OCI-LY1 (cell line): ENCODE measurements at regions not wholly inside any gene's neighbourhood (a gene's known extent, or its start where the extent isn't known, plus 50 kb on each side); places are given as distances from the start of the nearest gene placed in this dataset.

ENCODE experiments used
- H2AFZ ChIP-seq: fragments of 200-600 bp; sonication (generic), shearing (Covaris generic); 2 replicates; pipeline ENCODE4 v1.6.0; 2014; ENCODE audit warnings: antibody characterized with exemption, mild to moderate bottlenecking, low read length
- H3F3A ChIP-seq: fragments of 200-600 bp; sonication (generic), shearing (Covaris generic); 2 replicates; pipeline ENCODE4 v1.6.0; 2014; ENCODE audit warnings: mild to moderate bottlenecking, antibody characterized with exemption, low read length, moderate library complexity; ENCODE audit not compliant: insufficient read depth
- H3K27ac ChIP-seq: fragments of 200-600 bp; sonication (generic); 2 replicates; pipeline ENCODE4 v1.5.1; 2014; ENCODE audit warnings: low read length, mixed run types, mild to moderate bottlenecking, low read depth; ENCODE audit not compliant: poor library complexity, severe bottlenecking
- H3K27me3 ChIP-seq: fragments of 200-600 bp; sonication (generic); 2 replicates; pipeline ENCODE4 v1.6.0; 2014; ENCODE audit warnings: antibody characterized with exemption, mild to moderate bottlenecking, low read length, moderate library complexity; ENCODE audit not compliant: insufficient read depth
- H3K36me3 ChIP-seq: fragments of 200-600 bp; sonication (generic); 2 replicates; pipeline ENCODE4 v1.6.1; 2014; ENCODE audit warnings: mild to moderate bottlenecking, antibody characterized with exemption, low read length, moderate library complexity, mixed read lengths; ENCODE audit not compliant: insufficient read depth
- H3K4me1 ChIP-seq: fragments of 200-600 bp; sonication (generic); 2 replicates; pipeline ENCODE4 v1.5.1; 2014; ENCODE audit warnings: mild to moderate bottlenecking, low read length, moderate library complexity; ENCODE audit not compliant: insufficient read depth, severe bottlenecking
- H3K4me2 ChIP-seq: fragments of 200-600 bp; sonication (generic), shearing (Covaris generic); 2 replicates; pipeline ENCODE4 v1.6.1; 2014; ENCODE audit warnings: low read length
- H3K4me3 ChIP-seq: fragments of 200-600 bp; sonication (generic); 2 replicates; pipeline ENCODE4 v1.5.1; 2014; ENCODE audit warnings: low read length, low read depth, mild to moderate bottlenecking, mixed read lengths; ENCODE audit not compliant: poor library complexity, severe bottlenecking
- H3K79me2 ChIP-seq: fragments of 200-600 bp; shearing (Covaris generic); 2 replicates; pipeline ENCODE4 v1.6.1; 2016; ENCODE audit warnings: mixed run types, low read length, mixed read lengths; ENCODE audit not compliant: insufficient read depth
- H3K9ac ChIP-seq: fragments of 200-600 bp; sonication (generic), shearing (Covaris generic); 2 replicates; pipeline ENCODE4 v1.6.1; 2014; ENCODE audit warnings: mild to moderate bottlenecking, low read length, mixed read lengths
- H3K9me2 ChIP-seq: fragments of 200-600 bp; sonication (generic), shearing (Covaris generic); 2 replicates; pipeline ENCODE4 v1.6.1; 2014; ENCODE audit warnings: low read depth, mild to moderate bottlenecking, low read length, mixed read lengths
- H3K9me3 ChIP-seq: fragments of 200-600 bp; shearing (Covaris generic); 2 replicates; pipeline ENCODE4 v1.6.1; 2014; ENCODE audit warnings: low read length, mixed read lengths
- H4K20me1 ChIP-seq: fragments of 200-600 bp; sonication (generic), shearing (Covaris generic); 2 replicates; pipeline ENCODE4 v1.6.0; 2016; ENCODE audit warnings: mild to moderate bottlenecking, low read length; ENCODE audit not compliant: insufficient read depth
- EZH2 ChIP-seq: fragments of 200-600 bp; sonication (generic), shearing (Covaris generic); IDR thresholded peaks from 2 replicates; pipeline ENCODE4 v1.8.0; 2017; ENCODE audit warnings: borderline replicate concordance, mixed run types, mild to moderate bottlenecking, antibody characterized with exemption, low read length, moderate library complexity, mixed read lengths
- TF ChIP-seq, protein P1 (sequence below): fragments of 200-600 bp; sonication (generic), shearing (Covaris generic); IDR thresholded peaks from 2 replicates; pipeline ENCODE4 v1.5.1; 2017; ENCODE audit warnings: mild to moderate bottlenecking, antibody characterized with exemption, low read length, moderate library complexity, mixed read lengths

DNA sequence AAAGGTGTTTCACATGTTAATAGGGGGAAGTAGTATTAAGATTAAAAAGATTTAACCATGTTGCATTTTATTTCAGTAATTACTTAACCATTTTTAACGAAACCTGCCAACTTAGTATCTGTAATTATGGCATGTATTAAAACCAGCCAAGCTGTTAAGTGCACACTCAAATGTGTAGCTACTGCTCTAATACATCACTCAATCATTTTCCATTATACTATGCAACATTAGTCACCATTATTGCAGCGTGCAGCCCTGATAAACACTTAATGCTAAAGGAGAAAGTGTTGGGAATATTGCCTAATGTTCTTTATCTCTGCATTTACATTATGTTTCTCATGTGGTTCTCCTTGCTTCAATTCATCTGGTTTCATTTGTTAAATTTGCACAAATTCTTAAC is 745.9 kb upstream of the FAM98A start:
- Histone ChIP-seq H3K4me1 (no peaks in the 10 kb centered on the region), H3K27me3 (no peaks in the 10 kb centered on the region), H3K9me3 (no peaks in the 10 kb centered on the region), H3F3A (no peaks in the 10 kb centered on the region), H2AFZ (no peak overlapping the region), H3K9me2 (no peaks in the 10 kb centered on the region), H3K4me2 (no peak overlapping the region), H4K20me1 (no peaks in the 10 kb centered on the region), H3K27ac (no peak overlapping the region), H3K79me2 (no peaks in the 10 kb centered on the region), H3K36me3 (no peaks in the 10 kb centered on the region), H3K9ac (no peak overlapping the region), H3K4me3 (no peak overlapping the region)
- TF ChIP-seq, protein P1, sequence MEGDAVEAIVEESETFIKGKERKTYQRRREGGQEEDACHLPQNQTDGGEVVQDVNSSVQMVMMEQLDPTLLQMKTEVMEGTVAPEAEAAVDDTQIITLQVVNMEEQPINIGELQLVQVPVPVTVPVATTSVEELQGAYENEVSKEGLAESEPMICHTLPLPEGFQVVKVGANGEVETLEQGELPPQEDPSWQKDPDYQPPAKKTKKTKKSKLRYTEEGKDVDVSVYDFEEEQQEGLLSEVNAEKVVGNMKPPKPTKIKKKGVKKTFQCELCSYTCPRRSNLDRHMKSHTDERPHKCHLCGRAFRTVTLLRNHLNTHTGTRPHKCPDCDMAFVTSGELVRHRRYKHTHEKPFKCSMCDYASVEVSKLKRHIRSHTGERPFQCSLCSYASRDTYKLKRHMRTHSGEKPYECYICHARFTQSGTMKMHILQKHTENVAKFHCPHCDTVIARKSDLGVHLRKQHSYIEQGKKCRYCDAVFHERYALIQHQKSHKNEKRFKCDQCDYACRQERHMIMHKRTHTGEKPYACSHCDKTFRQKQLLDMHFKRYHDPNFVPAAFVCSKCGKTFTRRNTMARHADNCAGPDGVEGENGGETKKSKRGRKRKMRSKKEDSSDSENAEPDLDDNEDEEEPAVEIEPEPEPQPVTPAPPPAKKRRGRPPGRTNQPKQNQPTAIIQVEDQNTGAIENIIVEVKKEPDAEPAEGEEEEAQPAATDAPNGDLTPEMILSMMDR, result no peak
- no peak for TF ChIP-seq EZH2

DNA sequence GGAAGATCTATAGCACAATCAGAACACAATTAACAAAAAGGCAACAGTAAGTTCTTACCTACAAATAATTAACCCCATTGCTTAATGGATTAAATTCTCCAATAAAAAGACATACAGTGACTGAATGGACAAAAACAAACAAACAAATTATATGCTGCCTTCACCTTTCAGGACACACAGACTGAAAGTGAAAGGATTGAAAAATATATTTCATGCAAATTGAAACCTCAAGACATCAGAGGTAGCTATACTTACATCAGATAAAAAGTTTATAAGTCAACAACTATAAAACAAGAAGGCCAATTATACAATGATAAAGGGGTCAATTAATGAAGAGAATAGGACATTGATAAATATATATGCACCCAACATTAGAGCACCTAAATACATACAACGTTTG is 741.2 kb upstream of the FAM98A start:
- no peak overlapping the region for H3K4me3 ChIP-seq
- TF ChIP-seq, protein P1, result no peak
- no peak for TF ChIP-seq EZH2
- H3K79me2 ChIP-seq, result no peaks in the 10 kb centered on the region
- H3K36me3 ChIP-seq, result no peaks in the 10 kb centered on the region
- H3K27ac ChIP-seq, result no peak overlapping the region
- H3K27me3 ChIP-seq, result no peaks in the 10 kb centered on the region
- no peaks in the 10 kb centered on the region for H4K20me1 ChIP-seq
- H3K9me3 ChIP-seq, result no peaks in the 10 kb centered on the region
- no peaks in the 10 kb centered on the region for H3K4me1 ChIP-seq
- H2AFZ ChIP-seq, result no peak overlapping the region
- H3K9me2 ChIP-seq, result no peaks in the 10 kb centered on the region
- H3K9ac ChIP-seq, result no peak overlapping the region
- no peaks in the 10 kb centered on the region for H3F3A ChIP-seq
- H3K4me2 ChIP-seq, result no peak overlapping the region

DNA sequence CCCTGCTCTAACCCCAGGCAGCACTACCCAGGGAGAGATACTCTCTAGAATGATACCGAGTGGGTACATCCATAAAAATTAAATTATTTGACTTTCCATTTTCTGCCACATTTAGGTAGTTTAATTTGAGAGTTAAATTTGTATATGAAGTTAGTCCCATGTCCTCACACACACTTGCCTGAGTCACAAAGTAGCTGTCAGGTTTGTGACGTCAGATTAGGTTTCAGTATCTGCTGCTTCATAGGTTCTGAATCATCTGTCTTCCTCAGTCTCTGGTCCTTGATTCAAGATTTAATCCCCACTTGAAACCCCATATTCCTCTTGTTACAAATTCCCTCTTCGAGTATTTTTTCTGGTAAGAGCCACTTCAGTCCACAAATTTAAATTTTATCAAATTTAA is 738.6 kb upstream of the FAM98A start:
- no peaks in the 10 kb centered on the region for H3F3A ChIP-seq
- H3K27ac ChIP-seq, result no peak overlapping the region
- H3K4me3 ChIP-seq, result no peak overlapping the region
- H3K9ac ChIP-seq, result no peak overlapping the region
- no peaks in the 10 kb centered on the region for H3K79me2 ChIP-seq
- no peak overlapping the region for H2AFZ ChIP-seq
- H4K20me1 ChIP-seq, result no peaks in the 10 kb centered on the region
- no peaks in the 10 kb centered on the region for H3K9me3 ChIP-seq
- no peaks in the 10 kb centered on the region for H3K4me1 ChIP-seq
- no peak overlapping the region for H3K4me2 ChIP-seq
- no peak for TF ChIP-seq EZH2
- TF ChIP-seq, protein P1, result no peak
- H3K36me3 ChIP-seq, result no peaks in the 10 kb centered on the region
- no peaks in the 10 kb centered on the region for H3K9me2 ChIP-seq
- no peaks in the 10 kb centered on the region for H3K27me3 ChIP-seq
